ENCODE measurements at regions not wholly inside any gene's neighbourhood (a gene's known extent, or its start where the extent isn't known, plus 50 kb on each side); places are given as distances from the start of the nearest gene placed in this dataset.

- ChIA-PET CTCF (interaction anchor here (0.9 to 2.1 kb wide), 3 partner anchors 15 to 427 kb away, joined by 3 to 13 read pairs (median 3); no protein-coding TSS in a partner anchor), POLR2A (no interaction called here)
- TF ChIP-seq ZNF219 (CRISPR knock-in tag; IDR thresholded peaks at IDR 0.05; ENCODE audit: borderline replicate concordance) (no peak), ERG (CRISPR knock-in tag; IDR thresholded peaks at IDR 0.05) (no peak), ATF1 (CRISPR knock-in tag; IDR thresholded peaks at IDR 0.05) (no peak)
- no peak overlapping the region for H3K27ac Mint-ChIP-seq
- DNase-seq (ENCODE audit: low spot score) = no peak
- no peaks in the 10 kb centered on the region; the same call in 1 of the 2 replicates for H3K27me3 Mint-ChIP-seq (ENCODE audit: low read depth)
- H3K4me1 Mint-ChIP-seq = peaks cover 30% of the 10 kb centered on the region
- no peak for ATAC-seq
- no peak overlapping the region for H3K4me3 Mint-ChIP-seq
- H3K9me3 Mint-ChIP-seq = peaks cover 8% of the 10 kb centered on the region
- H3K36me3 Mint-ChIP-seq = no peaks in the 10 kb centered on the region
Observed at GRCh38 chr2:118431586-118431985, 343.3 kb downstream of the INSIG2 start.

GRCh38 chr2:118431165-118431517, 342.9 kb downstream of the INSIG2 start:
- no peak for DNase-seq (ENCODE audit: low spot score)
- Mint-ChIP-seq H3K4me1 (peaks cover 30% of the 10 kb centered on the region), H3K36me3 (no peaks in the 10 kb centered on the region), H3K4me3 (no peak overlapping the region), H3K27me3 (ENCODE audit: low read depth) (no peaks in the 10 kb centered on the region; the same call in 1 of the 2 replicates), H3K9me3 (peaks cover 8% of the 10 kb centered on the region), H3K27ac (no peak overlapping the region)
- ChIA-PET POLR2A (no interaction called here), CTCF (interaction anchor here (0.6 to 2.1 kb wide), 4 partner anchors 15 to 429 kb away, joined by 3 to 13 read pairs (median 3); no protein-coding TSS in a partner anchor)
- no peak for ATAC-seq
- TF ChIP-seq TEAD4 (CRISPR knock-in tag; IDR thresholded peaks at IDR 0.05) = no peak
- TF ChIP-seq JAZF1 (CRISPR knock-in tag; IDR thresholded peaks at IDR 0.05) = no peak
- TF ChIP-seq ZNF138 (CRISPR knock-in tag; conservative IDR thresholded peaks at IDR 0.05) = no peak
- TF ChIP-seq ATF3 (CRISPR knock-in tag; conservative IDR thresholded peaks at IDR 0.05) = no peak
- no peak for TF ChIP-seq NR3C1 (CRISPR knock-in tag; conservative IDR thresholded peaks at IDR 0.05; ENCODE audit: low read depth)
- TF ChIP-seq EMX1 (CRISPR knock-in tag; IDR thresholded peaks at IDR 0.05) = no peak
- TF ChIP-seq ATF1 (CRISPR knock-in tag; IDR thresholded peaks at IDR 0.05) = no peak
- no peak for TF ChIP-seq FOXP1 (CRISPR knock-in tag; IDR thresholded peaks at IDR 0.05; ENCODE audit: borderline replicate concordance)
- TF ChIP-seq GRHL2 (CRISPR knock-in tag; IDR thresholded peaks at IDR 0.05; ENCODE audit: insufficient replicate concordance, severe bottlenecking) = no peak

- no peak overlapping the region; the same call in 1 of the 2 replicates for H3K27ac Mint-ChIP-seq
- ChIA-PET POLR2A (no interaction called here), CTCF (interaction anchor here (0.6 to 2.1 kb wide), 3 partner anchors 425 to 429 kb away, joined by 3 to 13 read pairs (median 3); no protein-coding TSS in a partner anchor)
- H3K36me3 Mint-ChIP-seq = no peaks in the 10 kb centered on the region
- H3K9me3 Mint-ChIP-seq = peaks cover 8% of the 10 kb centered on the region
- H3K27me3 Mint-ChIP-seq (ENCODE audit: low read depth) = no peaks in the 10 kb centered on the region; the same call in 1 of the 2 replicates
- peaks cover 26% of the 10 kb centered on the region for H3K4me1 Mint-ChIP-seq
- TF ChIP-seq IRF2 (CRISPR knock-in tag; IDR thresholded peaks at IDR 0.05; ENCODE audit: borderline replicate concordance, low read depth) = no peak
- TF ChIP-seq GABPB1 (CRISPR knock-in tag; IDR thresholded peaks at IDR 0.05) = no peak
- no peak for TF ChIP-seq CREB1 (CRISPR knock-in tag; IDR thresholded peaks at IDR 0.05)
- TF ChIP-seq EMX1 (CRISPR knock-in tag; IDR thresholded peaks at IDR 0.05) = no peak
- no peak for TF ChIP-seq GRHL2 (CRISPR knock-in tag; IDR thresholded peaks at IDR 0.05; ENCODE audit: insufficient replicate concordance, severe bottlenecking)
- TF ChIP-seq E2F4 (CRISPR knock-in tag; IDR thresholded peaks at IDR 0.05; ENCODE audit: borderline replicate concordance, low read depth) = no peak
- TF ChIP-seq HMGA2 (CRISPR knock-in tag; IDR thresholded peaks at IDR 0.05) = no peak
- no peak for TF ChIP-seq E2F1 (CRISPR knock-in tag; IDR thresholded peaks at IDR 0.05)
- TF ChIP-seq IRF1 (CRISPR knock-in tag; IDR thresholded peaks at IDR 0.05) = no peak
- no peak for TF ChIP-seq ZNF138 (CRISPR knock-in tag; conservative IDR thresholded peaks at IDR 0.05)
- TF ChIP-seq ZNF232 (CRISPR knock-in tag; IDR thresholded peaks at IDR 0.05) = no peak
- no peak overlapping the region for H3K4me3 Mint-ChIP-seq
- ATAC-seq (no peak), DNase-seq (ENCODE audit: low spot score) (no peak)
Observed at GRCh38 chr2:118430510-118431164, 342.4 kb downstream of the INSIG2 start.

Measured in WTC11 (cell line).